ENCODE measurements at regions not wholly inside any gene's neighbourhood (a gene's known extent, or its start where the extent isn't known, plus 50 kb on each side); places are given as distances from the start of the nearest gene placed in this dataset.
"Not testable (repeated sequence)": the region's sequence is repeated elsewhere in the genome, so short reads cannot be mapped to it uniquely, and the experiment has no call there.

DNA sequence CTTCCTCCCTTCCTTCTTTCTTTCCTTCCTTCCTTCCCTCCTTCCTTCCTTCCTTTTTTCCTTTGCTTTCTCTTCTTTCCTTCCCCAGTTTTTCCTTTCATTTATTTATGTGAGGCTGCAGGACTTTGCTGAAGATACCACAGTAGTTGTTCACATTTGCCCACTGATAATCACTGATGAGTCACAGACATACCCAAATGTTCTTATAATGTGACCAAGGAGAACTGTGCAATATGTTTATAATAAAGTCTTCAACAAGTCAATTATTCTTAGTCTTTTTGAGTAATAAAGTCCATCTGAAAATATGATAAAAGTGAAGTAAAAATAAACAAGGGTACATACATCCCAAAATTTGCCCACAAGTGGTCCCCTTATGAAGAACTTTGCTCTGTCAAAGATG, 159.7 kb downstream of the GNAI1 start:
- Mint-ChIP-seq H3K4me3 (no peak overlapping the region), H3K36me3 (ENCODE audit: low read depth) (peaks cover 4% of the 10 kb centered on the region; the same call in 2 of the 3 replicates), H3K27ac (no peak overlapping the region), H3K9me3 (peaks cover 3% of the 10 kb centered on the region; the same call in 2 of the 3 replicates), H3K4me1 (no peaks in the 10 kb centered on the region), H3K27me3 (ENCODE audit: insufficient read depth, low read depth, poor library complexity) (peaks cover 7% of the 10 kb centered on the region)
- Histone ChIP-seq H3K27ac (ENCODE audit: low read depth) (no peak overlapping the region), H3K4me1 (ENCODE audit: insufficient read depth) (no peaks in the 10 kb centered on the region), H3K27me3 (ENCODE audit: insufficient read depth) (peaks cover 5% of the 10 kb centered on the region), H3K4me2 (no peak overlapping the region), H3K4me3 (no peak overlapping the region), H3K36me3 (ENCODE audit: insufficient read depth) (no peaks in the 10 kb centered on the region), H3K79me2 (replicated peaks; ENCODE audit: insufficient read depth) (no peaks in the 10 kb centered on the region), H3K9me2 (ENCODE audit: insufficient read depth) (peaks cover 6% of the 10 kb centered on the region), H2AFZ (no peak overlapping the region), H4K20me1 (replicated peaks; ENCODE audit: insufficient read depth) (no peaks in the 10 kb centered on the region), H3F3A (replicated peaks; ENCODE audit: low read depth) (no peaks in the 10 kb centered on the region)
- no peak for ATAC-seq
- TF ChIP-seq POLR2AphosphoS5 (IDR thresholded peaks at IDR 0.05; ENCODE audit: low read depth) (no peak), STAT1 (IDR thresholded peaks at IDR 0.05; ENCODE audit: unreplicated experiment) (no peak), EZH2 (IDR thresholded peaks at IDR 0.05; ENCODE audit: low read depth, unreplicated experiment) (no peak), ZNF331 (CRISPR knock-in tag; IDR thresholded peaks at IDR 0.05; ENCODE audit: low read depth) (no peak)
- TF ChIP-seq, protein P1, sequence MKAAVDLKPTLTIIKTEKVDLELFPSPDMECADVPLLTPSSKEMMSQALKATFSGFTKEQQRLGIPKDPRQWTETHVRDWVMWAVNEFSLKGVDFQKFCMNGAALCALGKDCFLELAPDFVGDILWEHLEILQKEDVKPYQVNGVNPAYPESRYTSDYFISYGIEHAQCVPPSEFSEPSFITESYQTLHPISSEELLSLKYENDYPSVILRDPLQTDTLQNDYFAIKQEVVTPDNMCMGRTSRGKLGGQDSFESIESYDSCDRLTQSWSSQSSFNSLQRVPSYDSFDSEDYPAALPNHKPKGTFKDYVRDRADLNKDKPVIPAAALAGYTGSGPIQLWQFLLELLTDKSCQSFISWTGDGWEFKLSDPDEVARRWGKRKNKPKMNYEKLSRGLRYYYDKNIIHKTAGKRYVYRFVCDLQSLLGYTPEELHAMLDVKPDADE (IDR thresholded peaks at IDR 0.05), result no peak
- TF ChIP-seq, protein P2, sequence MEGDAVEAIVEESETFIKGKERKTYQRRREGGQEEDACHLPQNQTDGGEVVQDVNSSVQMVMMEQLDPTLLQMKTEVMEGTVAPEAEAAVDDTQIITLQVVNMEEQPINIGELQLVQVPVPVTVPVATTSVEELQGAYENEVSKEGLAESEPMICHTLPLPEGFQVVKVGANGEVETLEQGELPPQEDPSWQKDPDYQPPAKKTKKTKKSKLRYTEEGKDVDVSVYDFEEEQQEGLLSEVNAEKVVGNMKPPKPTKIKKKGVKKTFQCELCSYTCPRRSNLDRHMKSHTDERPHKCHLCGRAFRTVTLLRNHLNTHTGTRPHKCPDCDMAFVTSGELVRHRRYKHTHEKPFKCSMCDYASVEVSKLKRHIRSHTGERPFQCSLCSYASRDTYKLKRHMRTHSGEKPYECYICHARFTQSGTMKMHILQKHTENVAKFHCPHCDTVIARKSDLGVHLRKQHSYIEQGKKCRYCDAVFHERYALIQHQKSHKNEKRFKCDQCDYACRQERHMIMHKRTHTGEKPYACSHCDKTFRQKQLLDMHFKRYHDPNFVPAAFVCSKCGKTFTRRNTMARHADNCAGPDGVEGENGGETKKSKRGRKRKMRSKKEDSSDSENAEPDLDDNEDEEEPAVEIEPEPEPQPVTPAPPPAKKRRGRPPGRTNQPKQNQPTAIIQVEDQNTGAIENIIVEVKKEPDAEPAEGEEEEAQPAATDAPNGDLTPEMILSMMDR (conservative IDR thresholded peaks at IDR 0.05; ENCODE audit: low read depth in 2 of 2), result no peak
- TF ChIP-seq, protein P3, sequence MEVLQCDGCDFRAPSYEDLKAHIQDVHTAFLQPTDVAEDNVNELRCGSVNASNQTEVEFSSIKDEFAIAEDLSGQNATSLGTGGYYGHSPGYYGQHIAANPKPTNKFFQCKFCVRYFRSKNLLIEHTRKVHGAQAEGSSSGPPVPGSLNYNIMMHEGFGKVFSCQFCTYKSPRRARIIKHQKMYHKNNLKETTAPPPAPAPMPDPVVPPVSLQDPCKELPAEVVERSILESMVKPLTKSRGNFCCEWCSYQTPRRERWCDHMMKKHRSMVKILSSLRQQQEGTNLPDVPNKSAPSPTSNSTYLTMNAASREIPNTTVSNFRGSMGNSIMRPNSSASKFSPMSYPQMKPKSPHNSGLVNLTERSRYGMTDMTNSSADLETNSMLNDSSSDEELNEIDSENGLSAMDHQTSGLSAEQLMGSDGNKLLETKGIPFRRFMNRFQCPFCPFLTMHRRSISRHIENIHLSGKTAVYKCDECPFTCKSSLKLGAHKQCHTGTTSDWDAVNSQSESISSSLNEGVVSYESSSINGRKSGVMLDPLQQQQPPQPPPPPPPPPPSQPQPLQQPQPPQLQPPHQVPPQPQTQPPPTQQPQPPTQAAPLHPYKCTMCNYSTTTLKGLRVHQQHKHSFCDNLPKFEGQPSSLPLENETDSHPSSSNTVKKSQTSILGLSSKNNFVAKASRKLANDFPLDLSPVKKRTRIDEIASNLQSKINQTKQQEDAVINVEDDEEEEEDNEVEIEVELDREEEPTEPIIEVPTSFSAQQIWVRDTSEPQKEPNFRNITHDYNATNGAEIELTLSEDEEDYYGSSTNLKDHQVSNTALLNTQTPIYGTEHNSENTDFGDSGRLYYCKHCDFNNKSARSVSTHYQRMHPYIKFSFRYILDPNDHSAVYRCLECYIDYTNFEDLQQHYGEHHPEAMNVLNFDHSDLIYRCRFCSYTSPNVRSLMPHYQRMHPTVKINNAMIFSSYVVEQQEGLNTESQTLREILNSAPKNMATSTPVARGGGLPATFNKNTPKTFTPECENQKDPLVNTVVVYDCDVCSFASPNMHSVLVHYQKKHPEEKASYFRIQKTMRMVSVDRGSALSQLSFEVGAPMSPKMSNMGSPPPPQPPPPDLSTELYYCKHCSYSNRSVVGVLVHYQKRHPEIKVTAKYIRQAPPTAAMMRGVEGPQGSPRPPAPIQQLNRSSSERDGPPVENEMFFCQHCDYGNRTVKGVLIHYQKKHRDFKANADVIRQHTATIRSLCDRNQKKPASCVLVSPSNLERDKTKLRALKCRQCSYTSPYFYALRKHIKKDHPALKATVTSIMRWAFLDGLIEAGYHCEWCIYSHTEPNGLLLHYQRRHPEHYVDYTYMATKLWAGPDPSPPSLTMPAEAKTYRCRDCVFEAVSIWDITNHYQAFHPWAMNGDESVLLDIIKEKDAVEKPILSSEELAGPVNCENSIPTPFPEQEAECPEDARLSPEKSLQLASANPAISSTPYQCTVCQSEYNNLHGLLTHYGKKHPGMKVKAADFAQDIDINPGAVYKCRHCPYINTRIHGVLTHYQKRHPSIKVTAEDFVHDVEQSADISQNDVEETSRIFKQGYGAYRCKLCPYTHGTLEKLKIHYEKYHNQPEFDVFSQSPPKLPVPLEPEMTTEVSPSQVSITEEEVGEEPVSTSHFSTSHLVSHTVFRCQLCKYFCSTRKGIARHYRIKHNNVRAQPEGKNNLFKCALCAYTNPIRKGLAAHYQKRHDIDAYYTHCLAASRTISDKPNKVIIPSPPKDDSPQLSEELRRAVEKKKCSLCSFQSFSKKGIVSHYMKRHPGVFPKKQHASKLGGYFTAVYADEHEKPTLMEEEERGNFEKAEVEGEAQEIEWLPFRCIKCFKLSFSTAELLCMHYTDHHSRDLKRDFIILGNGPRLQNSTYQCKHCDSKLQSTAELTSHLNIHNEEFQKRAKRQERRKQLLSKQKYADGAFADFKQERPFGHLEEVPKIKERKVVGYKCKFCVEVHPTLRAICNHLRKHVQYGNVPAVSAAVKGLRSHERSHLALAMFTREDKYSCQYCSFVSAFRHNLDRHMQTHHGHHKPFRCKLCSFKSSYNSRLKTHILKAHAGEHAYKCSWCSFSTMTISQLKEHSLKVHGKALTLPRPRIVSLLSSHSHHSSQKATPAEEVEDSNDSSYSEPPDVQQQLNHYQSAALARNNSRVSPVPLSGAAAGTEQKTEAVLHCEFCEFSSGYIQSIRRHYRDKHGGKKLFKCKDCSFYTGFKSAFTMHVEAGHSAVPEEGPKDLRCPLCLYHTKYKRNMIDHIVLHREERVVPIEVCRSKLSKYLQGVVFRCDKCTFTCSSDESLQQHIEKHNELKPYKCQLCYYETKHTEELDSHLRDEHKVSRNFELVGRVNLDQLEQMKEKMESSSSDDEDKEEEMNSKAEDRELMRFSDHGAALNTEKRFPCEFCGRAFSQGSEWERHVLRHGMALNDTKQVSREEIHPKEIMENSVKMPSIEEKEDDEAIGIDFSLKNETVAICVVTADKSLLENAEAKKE (CRISPR knock-in tag; IDR thresholded peaks at IDR 0.05), result no peak
- DNase-seq (ENCODE audit: low spot score), result no peak

DNA sequence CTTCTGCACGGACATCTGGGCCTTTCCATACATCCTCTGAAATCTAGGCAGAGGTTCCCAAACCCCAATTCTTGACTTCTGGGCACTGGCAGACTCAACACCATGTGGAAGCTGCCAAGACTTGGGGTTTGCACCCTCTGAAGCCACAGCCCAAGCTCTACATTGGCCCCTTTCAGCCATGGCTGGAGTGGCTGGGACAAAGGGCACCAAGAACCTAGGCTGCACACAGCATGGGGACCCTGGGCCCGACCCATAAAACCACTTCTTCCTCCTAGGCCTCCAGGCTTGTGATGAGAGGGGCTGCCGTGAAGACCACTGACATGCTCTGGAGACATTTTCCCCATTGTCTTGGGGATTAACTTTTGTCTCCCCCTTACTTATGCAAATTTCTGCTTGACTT, 158.0 kb downstream of the GNAI1 start:
- H3K4me3 ChIP-seq; H3K36me3 Mint-ChIP-seq (ENCODE audit: low read depth); H3F3A ChIP-seq (replicated peaks; ENCODE audit: low read depth); H3K4me1 Mint-ChIP-seq; H3K27ac ChIP-seq (ENCODE audit: low read depth); H3K4me2 ChIP-seq; H2AFZ ChIP-seq; H3K27me3 ChIP-seq (ENCODE audit: insufficient read depth); H3K4me3 Mint-ChIP-seq; DNase-seq (ENCODE audit: low spot score); H3K27me3 Mint-ChIP-seq (ENCODE audit: insufficient read depth, low read depth, poor library complexity); ATAC-seq; H3K79me2 ChIP-seq (replicated peaks; ENCODE audit: insufficient read depth); H3K4me1 ChIP-seq (ENCODE audit: insufficient read depth); H3K9me3 Mint-ChIP-seq; H3K36me3 ChIP-seq (ENCODE audit: insufficient read depth); H3K9me2 ChIP-seq (ENCODE audit: insufficient read depth); H3K27ac Mint-ChIP-seq; H4K20me1 ChIP-seq (replicated peaks; ENCODE audit: insufficient read depth): not testable (repeated sequence)

Data from GM23338 (cell line).